ENCODE measurements at regions not wholly inside any gene's neighbourhood (a gene's known extent, or its start where the extent isn't known, plus 50 kb on each side); places are given as distances from the start of the nearest gene placed in this dataset.

DNA sequence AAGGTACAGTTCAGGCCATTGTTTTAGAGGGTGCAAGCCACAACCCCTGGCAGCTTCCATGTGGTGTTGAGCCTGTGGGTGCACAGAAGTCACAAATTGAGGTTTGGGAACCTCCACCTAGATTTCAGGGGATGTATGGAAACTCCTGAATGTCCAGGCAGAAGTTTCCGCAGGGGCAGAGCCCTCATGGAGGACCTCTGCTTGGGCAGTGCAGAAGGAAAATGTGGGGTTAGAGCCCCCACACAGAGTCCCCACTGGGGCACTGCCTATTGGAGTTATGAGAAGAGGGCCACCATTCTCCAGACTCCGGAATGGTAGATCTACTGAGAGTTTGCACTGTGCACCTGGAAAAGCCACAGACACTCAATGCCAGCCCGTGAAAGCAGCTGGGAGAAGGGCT, 242.0 kb upstream of the ACTRT1 start:
- DNase-seq: no peak

- DNase-seq: no peak
Measured at GRCh38 chrX:128287693-128288092, 235.5 kb upstream of the ACTRT1 start.

- peak; percentile 9 for DNase-seq
Measured at GRCh38 chrX:128250621-128251020, 198.4 kb upstream of the ACTRT1 start.

DNA sequence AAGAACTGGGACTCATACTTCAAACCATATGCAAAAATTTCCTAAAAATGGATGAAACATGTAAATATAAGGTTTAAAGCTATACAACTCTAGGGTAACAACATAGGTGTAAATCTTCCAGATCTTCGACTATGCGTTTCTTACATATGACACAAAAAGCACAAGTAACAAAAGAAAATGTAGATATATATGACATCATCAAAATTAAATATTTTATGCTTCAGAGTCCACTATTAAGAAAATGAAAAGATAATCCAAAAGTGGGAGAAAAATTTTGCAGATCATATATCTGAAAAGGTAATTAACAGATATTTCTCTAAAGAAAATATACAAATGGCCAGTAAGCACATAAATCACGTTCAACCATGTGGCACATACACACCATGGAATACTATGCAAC, 164.2 kb upstream of the ACTRT1 start:
- no peak for DNase-seq

DNA sequence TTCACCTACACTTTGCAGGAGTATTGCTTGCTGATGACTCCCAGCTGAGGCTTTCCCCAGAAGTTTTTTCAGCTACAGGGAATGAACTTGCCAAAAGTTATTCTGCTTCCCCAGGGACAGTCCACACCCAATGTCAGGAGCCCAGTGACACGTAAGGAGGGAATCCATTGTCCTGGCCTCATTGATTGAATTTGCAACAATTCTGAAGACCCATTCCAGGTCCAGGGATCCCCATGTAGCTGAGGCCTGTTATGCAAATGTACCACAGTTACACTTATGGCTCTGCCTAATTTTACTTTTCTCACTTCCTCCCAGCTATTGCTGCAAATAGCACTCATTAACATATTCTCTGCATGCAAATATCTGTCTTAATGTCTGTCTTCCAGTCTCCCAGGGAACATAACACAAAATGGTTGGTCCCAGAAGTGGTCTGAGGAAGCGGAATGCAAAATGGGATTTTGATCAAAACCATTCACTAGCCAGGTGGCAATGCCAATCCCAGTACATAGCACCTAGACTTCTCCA, 113.7 kb upstream of the ACTRT1 start:
- DNase-seq: no peak

DNA sequence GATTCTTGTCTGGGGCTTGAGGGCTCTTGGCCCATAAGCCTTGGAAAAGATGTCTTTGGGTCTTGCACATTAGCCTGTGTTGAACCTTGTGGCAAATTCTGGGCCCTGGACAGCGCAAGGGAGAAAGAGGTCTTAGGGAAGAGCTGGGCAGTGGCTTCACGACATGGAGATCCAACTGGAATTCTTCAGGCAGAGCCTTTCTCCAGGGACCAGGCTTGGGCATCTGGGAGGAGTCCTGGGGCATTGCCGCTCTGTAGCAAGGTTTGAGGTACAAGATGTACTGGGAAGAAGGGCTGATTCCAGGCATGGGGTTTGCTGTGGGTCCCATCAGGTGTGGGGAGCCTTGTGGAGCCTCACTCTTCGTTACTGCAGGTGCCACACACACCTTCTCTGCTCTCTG, 104.0 kb upstream of the ACTRT1 start:
- DNase-seq: no peak

DNA sequence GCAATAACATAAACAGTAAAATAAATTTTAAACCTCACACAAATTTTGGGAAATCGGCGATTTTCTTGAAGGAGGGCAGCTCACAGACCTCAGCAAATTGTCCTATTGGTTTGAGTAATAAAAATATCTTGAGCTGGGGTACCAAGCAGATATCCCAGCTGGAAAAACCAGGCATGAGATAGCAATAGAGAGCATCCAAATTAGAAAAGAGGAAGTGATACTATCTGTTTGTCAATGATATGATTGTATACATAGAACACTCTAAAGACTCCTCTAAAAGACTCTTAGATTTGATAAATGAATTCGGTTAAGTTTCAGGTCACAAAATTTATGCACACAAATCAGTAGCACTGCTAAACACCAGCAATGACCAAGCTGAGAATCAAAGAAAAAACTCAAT, 90.5 kb upstream of the ACTRT1 start:
- DNase-seq: no peak

DNA sequence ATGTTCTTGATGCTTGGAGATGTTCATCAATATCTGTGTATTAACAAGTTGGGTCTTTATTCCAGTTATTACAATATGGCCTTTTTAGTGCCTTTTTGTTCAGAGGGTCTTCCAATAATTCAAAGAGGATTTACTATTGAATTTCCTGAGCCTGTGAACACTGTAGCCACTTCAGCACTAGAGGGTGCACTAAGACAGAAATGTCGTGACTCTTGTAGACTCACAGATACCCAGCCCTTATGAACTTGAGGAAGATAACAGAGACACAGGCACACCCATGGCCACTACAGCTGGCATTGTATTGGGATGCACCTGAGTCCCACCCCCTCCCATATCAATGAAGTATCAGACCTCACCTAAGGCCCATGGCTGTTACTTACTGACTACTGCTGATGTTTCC, 54.4 kb upstream of the ACTRT1 start:
- DNase-seq: no peak

DNA sequence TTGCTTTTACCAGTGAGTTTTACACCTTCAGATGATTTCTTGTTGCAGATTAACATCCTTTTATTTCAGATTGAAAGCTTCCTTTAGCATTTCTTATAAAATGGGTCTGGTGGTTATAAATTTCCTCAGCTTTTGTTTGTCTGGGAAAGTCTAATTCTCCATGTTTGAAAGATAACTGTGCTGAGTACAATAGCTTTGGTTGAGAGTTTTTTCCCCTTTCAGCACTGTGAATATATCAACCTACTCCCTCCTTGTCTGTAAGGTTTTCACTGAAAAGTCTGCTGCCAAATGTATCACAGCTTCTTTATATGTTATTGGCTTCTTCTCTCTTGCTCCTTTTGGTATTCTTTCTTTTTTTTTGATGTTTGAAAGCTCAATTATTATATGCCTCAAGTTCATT, 53.5 kb upstream of the ACTRT1 start:
- DNase-seq: no peak
